IMR-90 (cell line): ENCODE measurements at regions not wholly inside any gene's neighbourhood (a gene's known extent, or its start where the extent isn't known, plus 50 kb on each side); places are given as distances from the start of the nearest gene placed in this dataset.

Experiments used
- BHLHE40 ChIP-seq: fragments of 150-350 bp; IDR thresholded peaks from 2 replicates; pipeline ENCODE4 v1.6.1; 2016; ENCODE audit warnings: mild to moderate bottlenecking, low read depth, low read length
- CEBPB ChIP-seq: IDR thresholded peaks from 2 replicates; pipeline ENCODE4 v1.6.1; 2012; ENCODE audit warnings: low read depth, low read length, improper control_type of control experiment
- CHD1 ChIP-seq: IDR thresholded peaks from 2 replicates; pipeline ENCODE4 v1.6.1; 2012; ENCODE audit warnings: low read depth, low read length, improper control_type of control experiment
- MXI1 ChIP-seq: IDR thresholded peaks from 2 replicates; pipeline ENCODE4 v1.6.1; 2012; ENCODE audit warnings: low read depth, mild to moderate bottlenecking, low read length, moderate library complexity, borderline replicate concordance
- NFE2L2 ChIP-seq: fragments of 150-350 bp; IDR thresholded peaks from 2 replicates; pipeline ENCODE4 v1.6.1; 2016; ENCODE audit warnings: low read depth, mild to moderate bottlenecking, low read length
- POLR2A ChIP-seq: IDR thresholded peaks from 2 replicates; pipeline ENCODE4 v1.6.1; 2012; ENCODE audit warnings: mild to moderate bottlenecking, low read depth, low read length
- RFX5 ChIP-seq: IDR thresholded peaks from 2 replicates; pipeline ENCODE4 v1.8.0; 2012; ENCODE audit warnings: low read depth, mild to moderate bottlenecking, low read length, moderate library complexity
- SMC3 ChIP-seq: fragments of 150-350 bp; IDR thresholded peaks from 2 replicates; pipeline ENCODE4 v1.6.1; 2016; ENCODE audit warnings: low read depth, mild to moderate bottlenecking, antibody characterized with exemption, low read length, moderate library complexity
- TF ChIP-seq, protein P1 (sequence below): conservative IDR thresholded peaks from 2 replicates; pipeline ENCODE4 v1.5.1; 2012; ENCODE audit warnings: mild to moderate bottlenecking, low read depth, low read length, improper control_type of control experiment

- TF ChIP-seq, protein P1, sequence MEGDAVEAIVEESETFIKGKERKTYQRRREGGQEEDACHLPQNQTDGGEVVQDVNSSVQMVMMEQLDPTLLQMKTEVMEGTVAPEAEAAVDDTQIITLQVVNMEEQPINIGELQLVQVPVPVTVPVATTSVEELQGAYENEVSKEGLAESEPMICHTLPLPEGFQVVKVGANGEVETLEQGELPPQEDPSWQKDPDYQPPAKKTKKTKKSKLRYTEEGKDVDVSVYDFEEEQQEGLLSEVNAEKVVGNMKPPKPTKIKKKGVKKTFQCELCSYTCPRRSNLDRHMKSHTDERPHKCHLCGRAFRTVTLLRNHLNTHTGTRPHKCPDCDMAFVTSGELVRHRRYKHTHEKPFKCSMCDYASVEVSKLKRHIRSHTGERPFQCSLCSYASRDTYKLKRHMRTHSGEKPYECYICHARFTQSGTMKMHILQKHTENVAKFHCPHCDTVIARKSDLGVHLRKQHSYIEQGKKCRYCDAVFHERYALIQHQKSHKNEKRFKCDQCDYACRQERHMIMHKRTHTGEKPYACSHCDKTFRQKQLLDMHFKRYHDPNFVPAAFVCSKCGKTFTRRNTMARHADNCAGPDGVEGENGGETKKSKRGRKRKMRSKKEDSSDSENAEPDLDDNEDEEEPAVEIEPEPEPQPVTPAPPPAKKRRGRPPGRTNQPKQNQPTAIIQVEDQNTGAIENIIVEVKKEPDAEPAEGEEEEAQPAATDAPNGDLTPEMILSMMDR, result no peak
- TF ChIP-seq MXI1 (no peak), SMC3 (no peak), BHLHE40 (no peak), RFX5 (no peak), NFE2L2 (no peak), POLR2A (no peak), CEBPB (no peak), CHD1 (no peak)
Observed at GRCh38 chr5:126002222-126002897, 420.8 kb upstream of the GRAMD2B start.
